Psoas muscle (tissue), 7 donors: ENCODE measurements at regions not wholly inside any gene's neighbourhood (a gene's known extent, or its start where the extent isn't known, plus 50 kb on each side); places are given as distances from the start of the nearest gene placed in this dataset.

Experiments
- ATAC-seq, 4 donors: fragments of 200-7000 bp; cut with Tn5 transposase; one replicate each; pipeline ENCODE4 v1.9.1; 2020; ENCODE audit warnings: moderate library complexity in 3 of 4, mild to moderate bottlenecking in 2 of 4
- DNase-seq, 2 donors: peaks; one replicate each; pipeline ENCODE4 v3.0.0-alpha.2; 2020
- H3K27ac ChIP-seq: fragments of 200-600 bp; one replicate; pipeline ENCODE4 v1.8.0; 2022
- H3K27me3 ChIP-seq, 3 donors: fragments of 200-600 bp in 1 of 3; one replicate each; pipeline versions ENCODE4 v1.6.1 to v1.8.0; 2013 to 2022; ENCODE audit warnings: low read length in 2 of 3, mild to moderate bottlenecking in 2 of 3, moderate library complexity in 1 of 3; ENCODE audit not compliant: insufficient read depth in 3 of 3
- H3K36me3 ChIP-seq, 2 donors: fragments of 200-600 bp in 1 of 2; one replicate each; pipeline versions ENCODE4 v1.6.1 to v1.8.0; 2013 to 2022; ENCODE audit warnings: low read depth in 1 of 2, mild to moderate bottlenecking in 1 of 2, moderate library complexity in 1 of 2; ENCODE audit not compliant: insufficient read depth in 1 of 2
- H3K4me1 ChIP-seq: fragments of 200-600 bp; one replicate; pipeline ENCODE4 v1.8.0; 2022
- H3K4me3 ChIP-seq: fragments of 200-600 bp; one replicate; pipeline ENCODE4 v1.8.0; 2022; ENCODE audit warnings: mild to moderate bottlenecking
- H3K9me3 ChIP-seq: fragments of 200-600 bp; one replicate; pipeline ENCODE4 v1.8.0; 2022
- CTCF ChIP-seq: fragments of 200-600 bp; IDR thresholded peaks from one replicate; pipeline ENCODE4 v1.8.0; 2022; ENCODE audit warnings: antibody characterized with exemption
- WGBS, 3 donors: extraction: QIAGEN DNeasy Blood & Tissue Kit; methylation state at CpG; one replicate each; pipeline versions ENCODE4 v1.1.6 to v1.1.7; 2013; 5-methylcytosine and 5-hydroxymethylcytosine counted together
- intact Hi-C, 2 donors: fragments of 100-400 bp; cut with DNase I; formaldehyde crosslinking; loops; one replicate each; pipeline versions ENCODE4 v1.11.0 to v1.14.2; 2022
- donor health status: healthy with polysubstance abuse.
- donor health status: DM: no; HTN: no; CAD: no; lungs with moderate emphysema.
- donor health status: Bipolar disorder and iron deficiency.
- donor health status: healthy.
- donor health status: DM: yes; HTN: yes; CAD: no.
- donor health status: DM: no; HTN: no; CAD: no.
- donor health status: DM: yes; HTN: yes; CAD: no.

- intact Hi-C loops, result no loop called here
- Histone ChIP-seq H3K36me3 (no peaks in the 10 kb centered on the region), H3K4me3 (no peak overlapping the region), H3K27ac (no peak overlapping the region), H3K9me3 (no peaks in the 10 kb centered on the region), H3K27me3 (no peaks in the 10 kb centered on the region), H3K4me1 (no peaks in the 10 kb centered on the region)
- no peak for TF ChIP-seq CTCF
- DNase-seq (no peak), ATAC-seq (no peak)
Observed at GRCh38 chr2:117127680-117128079, 686.8 kb upstream of the DDX18 start.

DNA sequence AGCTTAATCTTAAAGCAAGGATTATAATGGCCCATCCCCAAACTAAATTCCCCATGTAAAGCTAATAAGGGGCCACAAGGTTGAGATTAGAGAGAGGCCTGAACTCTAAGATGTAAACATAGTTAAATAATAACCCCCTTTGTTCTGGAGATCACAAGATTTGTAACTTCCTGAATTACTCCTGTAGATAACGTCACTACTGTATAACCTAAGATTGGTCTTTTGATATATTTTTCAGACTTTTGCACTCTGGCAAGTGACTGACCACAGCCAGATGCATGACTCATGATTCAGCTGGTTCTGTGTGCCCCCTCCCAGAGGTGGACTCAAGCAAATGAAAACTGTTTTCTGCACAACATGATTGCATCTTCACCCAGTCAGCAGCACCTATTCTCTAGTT lies 686.0 kb upstream of the DDX18 start:
- DNase-seq (no peak), ATAC-seq (no peak)
- TF ChIP-seq CTCF, result no peak
- intact Hi-C loops, result no loop called here
- H3K4me1 ChIP-seq, result no peaks in the 10 kb centered on the region
- no peak overlapping the region for H3K27ac ChIP-seq
- no peaks in the 10 kb centered on the region for H3K9me3 ChIP-seq
- no peaks in the 10 kb centered on the region for H3K36me3 ChIP-seq
- no peaks in the 10 kb centered on the region for H3K27me3 ChIP-seq
- no peak overlapping the region for H3K4me3 ChIP-seq
- WGBS, 3 donors, result 12 to 18% (median 13%) methylated on average over 1 of the region's 1 CpG

- TF ChIP-seq CTCF, result no peak
- H3K27me3 ChIP-seq, result no peaks in the 10 kb centered on the region
- DNase-seq, result no peak
- no peak overlapping the region for H3K4me3 ChIP-seq
- no peak for ATAC-seq
- H3K9me3 ChIP-seq, result no peaks in the 10 kb centered on the region
- intact Hi-C loops, result no loop called here
- 70 to 100% (median 79%) methylated on average over 1 to 2 of the region's 2 CpGs for WGBS, 3 donors
- no peaks in the 10 kb centered on the region for H3K36me3 ChIP-seq
- no peaks in the 10 kb centered on the region for H3K4me1 ChIP-seq
- H3K27ac ChIP-seq, result no peak overlapping the region
Observed at GRCh38 chr2:117137371-117137770, 677.1 kb upstream of the DDX18 start.

DNA sequence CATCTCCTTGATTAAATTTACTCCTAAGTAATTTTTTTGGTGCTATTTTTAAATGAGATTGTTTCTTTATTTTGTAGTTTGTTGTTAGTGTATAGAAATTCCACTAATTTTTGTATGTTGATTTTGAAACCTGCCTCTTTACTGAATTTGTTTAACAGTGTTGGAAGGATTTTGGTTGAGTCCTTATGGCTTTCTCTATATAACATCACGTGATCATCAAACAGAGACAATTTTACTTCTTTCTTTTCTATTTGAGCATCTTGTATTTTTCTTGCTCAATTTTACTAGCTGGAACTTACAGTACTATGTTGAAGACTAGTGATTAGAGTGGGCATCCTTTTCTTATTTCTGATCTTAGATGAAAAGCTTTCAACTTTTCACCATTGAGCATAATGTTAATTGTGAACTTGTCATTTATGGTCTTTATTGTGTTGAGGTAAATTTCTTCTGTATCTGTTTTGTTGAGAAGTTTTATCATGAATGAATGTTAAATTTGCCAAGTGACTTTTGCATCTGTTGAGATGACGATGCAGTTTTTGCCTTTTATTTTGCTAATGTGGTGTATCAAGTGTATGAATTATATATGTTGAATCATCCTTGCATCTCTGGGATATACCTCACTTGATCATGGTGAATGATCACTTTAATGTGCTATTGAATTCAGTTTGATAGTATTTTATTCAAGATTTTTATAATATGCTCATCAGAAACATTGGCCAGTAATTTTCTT lies 645.3 kb upstream of the DDX18 start:
- Histone ChIP-seq H3K36me3 (no peaks in the 10 kb centered on the region), H3K9me3 (no peaks in the 10 kb centered on the region), H3K27ac (no peak overlapping the region), H3K4me1 (no peaks in the 10 kb centered on the region), H3K4me3 (no peak overlapping the region), H3K27me3 (no peaks in the 10 kb centered on the region)
- WGBS, 3 donors, result 78 to 81% (median 79%) methylated on average over 2 of the region's 2 CpGs
- DNase-seq (no peak), ATAC-seq (no peak)
- TF ChIP-seq CTCF, result no peak
- intact Hi-C loops, result no loop called here

- 88 to 97% (median 90%) methylated on average over 1 of the region's 1 CpG for WGBS, 3 donors
- no peak for DNase-seq
- Histone ChIP-seq H3K27ac (no peak overlapping the region), H3K36me3 (no peaks in the 10 kb centered on the region), H3K9me3 (no peaks in the 10 kb centered on the region), H3K27me3 (no peaks in the 10 kb centered on the region), H3K4me1 (no peaks in the 10 kb centered on the region), H3K4me3 (no peak overlapping the region)
- intact Hi-C loops, result no loop called here
- ATAC-seq, result no peak
- TF ChIP-seq CTCF, result no peak
Observed at GRCh38 chr2:117170897-117171296, 643.6 kb upstream of the DDX18 start.
